GM06990 (cell line): ENCODE measurements at regions not wholly inside any gene's neighbourhood (a gene's known extent, or its start where the extent isn't known, plus 50 kb on each side); places are given as distances from the start of the nearest gene placed in this dataset.

Source experiments
- DNase-seq: peaks from one replicate; pipeline ENCODE4 v3.0.0-alpha.2; 2011; ENCODE audit not compliant: insufficient read length; ENCODE audit errors: extremely low read depth
- H3K27me3 ChIP-seq: replicated peaks from 2 replicates; pipeline ENCODE4 v1.6.0; 2011; ENCODE audit warnings: low read length; ENCODE audit not compliant: control insufficient read depth, insufficient read depth
- H3K36me3 ChIP-seq: 2 replicates; pipeline ENCODE4 v1.5.1; 2011; ENCODE audit warnings: low read length; ENCODE audit not compliant: control insufficient read depth, insufficient read depth
- H3K4me3 ChIP-seq: replicated peaks from 2 replicates; pipeline ENCODE4 v1.5.1; 2011; ENCODE audit warnings: low read depth, mild to moderate bottlenecking, control low read depth, low read length
- TF ChIP-seq, protein P1 (sequence below): IDR thresholded peaks from 2 replicates; pipeline ENCODE4 v1.5.1; 2011; ENCODE audit warnings: low read length, control low read depth, mild to moderate bottlenecking, inconsistent platforms; ENCODE audit not compliant: insufficient read depth, poor library complexity, severe bottlenecking

DNA sequence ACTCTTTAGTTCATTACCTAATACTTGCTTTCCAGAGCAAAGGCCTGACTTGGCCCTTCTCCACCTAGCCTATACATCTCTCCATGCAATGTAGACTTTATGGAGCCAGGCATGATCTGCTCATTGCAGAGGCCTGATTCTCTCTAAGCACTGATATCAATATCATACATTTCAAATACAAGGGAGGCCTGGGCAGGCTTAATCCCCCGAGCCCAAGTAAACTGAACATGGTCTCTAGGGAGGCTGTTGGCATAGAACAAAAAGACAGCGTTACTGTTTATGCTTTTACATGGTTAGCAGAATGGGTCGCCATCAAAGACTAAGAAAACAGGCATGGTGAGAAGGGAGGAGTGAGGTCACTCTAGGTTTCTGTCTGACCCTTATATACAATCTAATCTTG lies 695.1 kb downstream of the ZEB2 start:
- H3K4me3 ChIP-seq = no peak overlapping the region
- TF ChIP-seq, protein P1, sequence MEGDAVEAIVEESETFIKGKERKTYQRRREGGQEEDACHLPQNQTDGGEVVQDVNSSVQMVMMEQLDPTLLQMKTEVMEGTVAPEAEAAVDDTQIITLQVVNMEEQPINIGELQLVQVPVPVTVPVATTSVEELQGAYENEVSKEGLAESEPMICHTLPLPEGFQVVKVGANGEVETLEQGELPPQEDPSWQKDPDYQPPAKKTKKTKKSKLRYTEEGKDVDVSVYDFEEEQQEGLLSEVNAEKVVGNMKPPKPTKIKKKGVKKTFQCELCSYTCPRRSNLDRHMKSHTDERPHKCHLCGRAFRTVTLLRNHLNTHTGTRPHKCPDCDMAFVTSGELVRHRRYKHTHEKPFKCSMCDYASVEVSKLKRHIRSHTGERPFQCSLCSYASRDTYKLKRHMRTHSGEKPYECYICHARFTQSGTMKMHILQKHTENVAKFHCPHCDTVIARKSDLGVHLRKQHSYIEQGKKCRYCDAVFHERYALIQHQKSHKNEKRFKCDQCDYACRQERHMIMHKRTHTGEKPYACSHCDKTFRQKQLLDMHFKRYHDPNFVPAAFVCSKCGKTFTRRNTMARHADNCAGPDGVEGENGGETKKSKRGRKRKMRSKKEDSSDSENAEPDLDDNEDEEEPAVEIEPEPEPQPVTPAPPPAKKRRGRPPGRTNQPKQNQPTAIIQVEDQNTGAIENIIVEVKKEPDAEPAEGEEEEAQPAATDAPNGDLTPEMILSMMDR = no peak

DNA sequence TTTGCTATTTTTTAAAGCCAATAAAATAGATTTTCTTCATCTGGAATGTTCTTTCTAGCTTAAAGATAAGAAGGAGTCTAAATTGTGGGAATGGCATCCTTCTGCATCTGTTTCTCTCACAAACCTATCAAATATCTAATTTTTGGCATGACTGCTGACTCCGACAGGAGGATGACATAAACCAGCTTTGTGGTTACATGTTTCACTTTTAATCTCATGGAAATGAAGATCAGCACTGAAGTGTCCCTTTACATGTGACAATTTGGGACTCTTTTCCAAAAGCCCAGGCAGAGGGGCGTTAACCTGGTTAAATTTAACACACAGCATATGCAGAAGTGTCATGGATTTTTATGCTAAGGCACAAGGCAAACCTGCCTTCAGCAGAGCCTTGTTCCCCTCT lies 694.7 kb downstream of the ARHGAP15 start:
- H3K36me3 ChIP-seq = no peaks in the 10 kb centered on the region
- no peak for DNase-seq
- no peak overlapping the region for H3K4me3 ChIP-seq
- TF ChIP-seq, protein P1 = no peak
- no peaks in the 10 kb centered on the region for H3K27me3 ChIP-seq

More for the DNA sequence above, 695.1 kb downstream of the ZEB2 start:
- no peak for DNase-seq
- Histone ChIP-seq H3K36me3 (no peaks in the 10 kb centered on the region), H3K27me3 (no peaks in the 10 kb centered on the region)

DNA sequence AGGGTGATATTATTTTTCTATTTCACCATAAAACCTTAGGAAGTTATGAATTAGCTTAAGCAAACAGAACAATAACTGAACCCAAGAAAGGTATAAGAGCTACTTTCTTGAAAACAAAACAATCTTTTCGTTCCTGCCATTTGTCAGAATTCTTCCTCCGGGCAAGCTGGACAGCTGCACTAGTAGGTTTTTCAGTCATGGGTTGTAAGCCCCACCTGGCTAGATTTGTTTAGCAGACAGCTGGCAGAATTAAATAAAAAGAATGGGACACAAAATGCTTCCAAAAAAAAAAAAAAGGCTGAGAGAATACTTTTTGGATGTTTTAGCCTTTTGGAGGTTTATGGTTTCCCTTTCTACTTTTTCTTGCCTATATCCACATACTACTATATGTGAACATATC lies 694.1 kb downstream of the ARHGAP15 start:
- H3K4me3 ChIP-seq = no peak overlapping the region
- H3K27me3 ChIP-seq = no peaks in the 10 kb centered on the region
- DNase-seq = no peak
- no peaks in the 10 kb centered on the region for H3K36me3 ChIP-seq
- TF ChIP-seq, protein P1 = no peak

DNA sequence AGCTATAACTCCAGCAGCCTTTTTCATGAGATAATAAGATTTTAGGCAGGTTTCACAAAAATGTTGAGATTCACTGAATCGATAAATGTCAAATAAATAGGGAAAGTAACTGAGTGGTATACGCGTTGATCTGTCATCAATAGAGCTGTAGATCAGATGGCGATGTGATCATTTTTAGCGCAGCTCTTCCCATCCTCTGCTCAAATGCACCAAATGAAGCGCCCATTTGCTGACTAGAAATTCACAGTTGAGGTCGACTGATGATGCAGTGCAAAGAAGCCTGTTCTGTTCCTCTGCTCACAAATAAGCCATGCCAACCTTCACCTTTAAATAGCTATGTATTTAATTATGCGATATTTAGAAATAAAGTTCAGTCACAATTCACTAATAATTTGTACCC lies 693.5 kb downstream of the ARHGAP15 start:
- TF ChIP-seq, protein P1 = no peak
- H3K27me3 ChIP-seq = no peaks in the 10 kb centered on the region
- no peaks in the 10 kb centered on the region for H3K36me3 ChIP-seq
- DNase-seq = no peak
- H3K4me3 ChIP-seq = no peak overlapping the region

DNA sequence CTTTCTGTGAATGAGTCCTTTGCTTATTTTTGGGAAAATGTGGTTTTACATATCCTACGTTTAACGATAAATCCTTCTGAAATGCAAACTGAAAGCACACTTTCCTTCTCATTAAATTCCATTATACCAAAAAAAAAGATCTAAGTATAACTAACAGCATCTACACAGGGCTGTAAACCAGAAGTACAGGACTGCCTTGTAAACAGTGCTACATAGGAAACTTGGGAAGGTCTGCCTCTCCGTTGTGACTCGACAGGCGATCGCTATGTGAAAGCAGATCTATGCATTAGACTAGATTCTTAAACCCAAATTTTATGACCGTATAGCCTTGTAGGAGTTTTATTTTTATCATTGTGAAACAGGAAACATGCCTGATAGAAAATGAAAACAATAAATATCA lies 690.5 kb downstream of the ARHGAP15 start:
- TF ChIP-seq, protein P1 = no peak
- no peak for DNase-seq
- no peaks in the 10 kb centered on the region for H3K36me3 ChIP-seq
- no peak overlapping the region for H3K4me3 ChIP-seq
- no peaks in the 10 kb centered on the region for H3K27me3 ChIP-seq

DNA sequence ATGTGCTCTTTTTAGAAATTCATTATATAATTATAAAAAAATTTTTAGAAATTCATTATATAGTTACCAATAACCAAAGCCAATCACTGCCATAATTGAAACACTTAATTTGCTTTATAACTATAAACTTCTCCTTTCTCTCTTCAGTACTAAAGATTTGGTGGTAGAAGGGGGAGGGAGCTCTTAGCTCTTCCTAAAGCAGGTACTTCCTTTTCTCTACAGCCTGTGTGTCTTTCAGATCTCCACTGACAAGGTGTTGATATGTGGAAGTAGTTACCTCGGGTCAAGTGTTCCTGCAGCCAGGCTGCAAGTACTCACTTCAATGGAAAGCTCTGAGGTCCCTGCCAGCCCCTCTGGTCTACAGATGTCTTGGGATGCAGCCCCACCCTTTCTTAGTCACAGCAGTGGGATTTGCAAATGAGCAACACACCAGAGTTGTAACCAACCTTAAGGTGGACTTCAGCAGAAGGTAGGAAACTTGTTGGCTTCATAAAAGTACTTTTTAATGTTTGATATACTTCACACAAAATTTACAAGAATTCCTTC lies 690.0 kb downstream of the ARHGAP15 start:
- TF ChIP-seq, protein P1 = no peak
- Histone ChIP-seq H3K36me3 (no peaks in the 10 kb centered on the region), H3K4me3 (no peak overlapping the region), H3K27me3 (no peaks in the 10 kb centered on the region)
- no peak for DNase-seq
